IPS-18a (cell line): ENCODE measurements at regions not wholly inside any gene's neighbourhood (a gene's known extent, or its start where the extent isn't known, plus 50 kb on each side); places are given as distances from the start of the nearest gene placed in this dataset.

Experiments used
- H3K27ac ChIP-seq: one replicate; pipeline ENCODE4 v1.5.1; 2013; ENCODE audit warnings: low read length
- H3K27me3 ChIP-seq: one replicate; pipeline ENCODE4 v1.6.1; 2013; ENCODE audit warnings: mild to moderate bottlenecking, low read length; ENCODE audit not compliant: control insufficient read depth, insufficient read depth
- H3K36me3 ChIP-seq: one replicate; pipeline ENCODE4 v1.6.1; 2013; ENCODE audit warnings: low read depth, low read length; ENCODE audit not compliant: control insufficient read depth
- H3K4me1 ChIP-seq: one replicate; pipeline ENCODE4 v1.6.1; 2013; ENCODE audit warnings: low read depth, low read length; ENCODE audit not compliant: control insufficient read depth
- H3K4me3 ChIP-seq: one replicate; pipeline ENCODE4 v1.5.1; 2013; ENCODE audit warnings: low read length
- H3K9ac ChIP-seq: one replicate; pipeline ENCODE4 v1.6.1; 2013; ENCODE audit warnings: mild to moderate bottlenecking, low read length, moderate library complexity
- H3K9me3 ChIP-seq: one replicate; pipeline ENCODE4 v1.6.1; 2013; ENCODE audit warnings: low read depth, low read length; ENCODE audit not compliant: control insufficient read depth

GRCh38 chr2:8369522-8369921 lies 312.3 kb upstream of the ID2 start:
- H3K27me3 ChIP-seq, result no peaks in the 10 kb centered on the region
- no peak overlapping the region for H3K9ac ChIP-seq
- H3K9me3 ChIP-seq, result no peaks in the 10 kb centered on the region
- H3K27ac ChIP-seq, result no peak overlapping the region
- no peaks in the 10 kb centered on the region for H3K4me1 ChIP-seq
- no peaks in the 10 kb centered on the region for H3K36me3 ChIP-seq
- no peak overlapping the region for H3K4me3 ChIP-seq

- Histone ChIP-seq H3K27me3 (no peaks in the 10 kb centered on the region), H3K36me3 (no peaks in the 10 kb centered on the region), H3K4me1 (no peaks in the 10 kb centered on the region), H3K9ac (no peak overlapping the region), H3K27ac (no peak overlapping the region), H3K4me3 (no peak overlapping the region), H3K9me3 (no peaks in the 10 kb centered on the region)
These were observed 311.5 kb upstream of the ID2 start for GRCh38 chr2:8370258-8370802.

- Histone ChIP-seq H3K4me1 (no peaks in the 10 kb centered on the region), H3K27ac (no peak overlapping the region), H3K27me3 (no peaks in the 10 kb centered on the region), H3K4me3 (no peak overlapping the region), H3K9me3 (no peaks in the 10 kb centered on the region), H3K9ac (no peak overlapping the region), H3K36me3 (no peaks in the 10 kb centered on the region)
These were observed 310.2 kb upstream of the ID2 start for GRCh38 chr2:8371653-8372052.

GRCh38 chr2:8374782-8375181 lies 307.1 kb upstream of the ID2 start:
- Histone ChIP-seq H3K27ac (no peak overlapping the region), H3K9ac (no peak overlapping the region), H3K36me3 (no peaks in the 10 kb centered on the region), H3K27me3 (no peaks in the 10 kb centered on the region), H3K4me3 (no peak overlapping the region), H3K9me3 (no peaks in the 10 kb centered on the region), H3K4me1 (no peaks in the 10 kb centered on the region)

GRCh38 chr2:8376603-8377410 lies 305.0 kb upstream of the ID2 start:
- no peaks in the 10 kb centered on the region for H3K9me3 ChIP-seq
- H3K36me3 ChIP-seq, result no peaks in the 10 kb centered on the region
- H3K9ac ChIP-seq, result no peak overlapping the region
- no peak overlapping the region for H3K27ac ChIP-seq
- H3K27me3 ChIP-seq, result no peaks in the 10 kb centered on the region
- H3K4me3 ChIP-seq, result no peak overlapping the region
- no peaks in the 10 kb centered on the region for H3K4me1 ChIP-seq

GRCh38 chr2:8378016-8378810 lies 303.6 kb upstream of the ID2 start:
- no peak overlapping the region for H3K27ac ChIP-seq
- H3K9me3 ChIP-seq, result no peaks in the 10 kb centered on the region
- no peaks in the 10 kb centered on the region for H3K27me3 ChIP-seq
- no peak overlapping the region for H3K9ac ChIP-seq
- no peak overlapping the region for H3K4me3 ChIP-seq
- H3K36me3 ChIP-seq, result no peaks in the 10 kb centered on the region
- no peaks in the 10 kb centered on the region for H3K4me1 ChIP-seq

- Histone ChIP-seq H3K27me3 (no peaks in the 10 kb centered on the region), H3K36me3 (no peaks in the 10 kb centered on the region), H3K4me3 (no peak overlapping the region), H3K4me1 (no peaks in the 10 kb centered on the region), H3K9ac (no peak overlapping the region), H3K9me3 (no peaks in the 10 kb centered on the region), H3K27ac (no peak overlapping the region)
These were observed 302.7 kb upstream of the ID2 start for GRCh38 chr2:8379128-8379527.

GRCh38 chr2:8379549-8379948 lies 302.3 kb upstream of the ID2 start:
- Histone ChIP-seq H3K27me3 (no peaks in the 10 kb centered on the region), H3K36me3 (no peaks in the 10 kb centered on the region), H3K9ac (no peak overlapping the region)

GRCh38 chr2:8380026-8380425 lies 301.8 kb upstream of the ID2 start:
- H3K27ac ChIP-seq, result no peak overlapping the region
- no peak overlapping the region for H3K4me3 ChIP-seq
- H3K9ac ChIP-seq, result no peak overlapping the region
- H3K4me1 ChIP-seq, result no peaks in the 10 kb centered on the region
- no peaks in the 10 kb centered on the region for H3K9me3 ChIP-seq
- H3K36me3 ChIP-seq, result no peaks in the 10 kb centered on the region
- no peaks in the 10 kb centered on the region for H3K27me3 ChIP-seq

More at GRCh38 chr2:8379549-8379948, 302.3 kb upstream of the ID2 start:
- Histone ChIP-seq H3K4me3 (no peak overlapping the region), H3K27ac (no peak overlapping the region), H3K4me1 (no peaks in the 10 kb centered on the region), H3K9me3 (no peaks in the 10 kb centered on the region)

- Histone ChIP-seq H3K27ac (no peak overlapping the region), H3K27me3 (no peaks in the 10 kb centered on the region), H3K36me3 (no peaks in the 10 kb centered on the region), H3K4me1 (no peaks in the 10 kb centered on the region), H3K9ac (no peak overlapping the region), H3K4me3 (no peak overlapping the region), H3K9me3 (no peaks in the 10 kb centered on the region)
These were observed 301.3 kb upstream of the ID2 start for GRCh38 chr2:8380566-8380965.

GRCh38 chr2:8382485-8382884 lies 299.4 kb upstream of the ID2 start:
- Histone ChIP-seq H3K4me1 (no peaks in the 10 kb centered on the region), H3K27ac (no peak overlapping the region), H3K9ac (no peak overlapping the region)

More at GRCh38 chr2:8382485-8382884, 299.4 kb upstream of the ID2 start:
- H3K36me3 ChIP-seq, result no peaks in the 10 kb centered on the region
- H3K4me3 ChIP-seq, result no peak overlapping the region
- no peaks in the 10 kb centered on the region for H3K27me3 ChIP-seq
- no peaks in the 10 kb centered on the region for H3K9me3 ChIP-seq
